Keratinocyte (primary cell): ENCODE measurements at regions not wholly inside any gene's neighbourhood (a gene's known extent, or its start where the extent isn't known, plus 50 kb on each side); places are given as distances from the start of the nearest gene placed in this dataset.

Experiments used
- DNase-seq: peaks from one replicate; pipeline ENCODE4 v3.0.0-alpha.2; 2011; ENCODE audit warnings: low read depth, missing footprints, low spot score
- FAIRE-seq: peaks from 2 replicates; lab custom pipeline; 2011; peaks lifted over from hg19 to GRCh38; lab: Jason Lieb, UNC
- H2AFZ ChIP-seq: 2 replicates; pipeline ENCODE4 v1.6.0; 2012; ENCODE audit warnings: low read length, control low read depth, inconsistent platforms; ENCODE audit not compliant: control insufficient read depth
- H3K27ac ChIP-seq: 2 replicates; pipeline ENCODE4 v1.5.1; 2011; ENCODE audit warnings: low read length; ENCODE audit not compliant: control insufficient read depth, insufficient read depth
- H3K27me3 ChIP-seq: 3 replicates; pipeline ENCODE4 v1.6.0; 2011; ENCODE audit warnings: low read length; ENCODE audit not compliant: control insufficient read depth, insufficient read depth; ENCODE audit errors: extremely low read depth
- H3K36me3 ChIP-seq, 2 experiments: 2 replicates in 1 of 2; 3 replicates in 1 of 2; pipeline ENCODE4 v1.5.1; 2011; ENCODE audit warnings: low read length in 2 of 2, mild to moderate bottlenecking in 1 of 2; ENCODE audit not compliant: control insufficient read depth in 2 of 2, insufficient read depth in 2 of 2; ENCODE audit errors: extremely low read depth in 1 of 2
- H3K4me1 ChIP-seq: 3 replicates; pipeline ENCODE4 v1.5.1; 2011; ENCODE audit warnings: low read length; ENCODE audit not compliant: control insufficient read depth, insufficient read depth; ENCODE audit errors: extremely low read depth
- H3K4me2 ChIP-seq: 3 replicates; pipeline ENCODE4 v1.6.0; 2011; ENCODE audit warnings: low read depth, low read length; ENCODE audit not compliant: control insufficient read depth, insufficient read depth; ENCODE audit errors: extremely low read depth
- H3K4me3 ChIP-seq, 3 experiments: fragments of 200-600 bp in 1 of 3; sonication (generic) in 1 of 3; 2 replicates in 2 of 3; 3 replicates in 1 of 3; pipeline ENCODE4 v1.5.1; 2011 to 2016; ENCODE audit warnings: low read length in 3 of 3, mild to moderate bottlenecking in 3 of 3, control low read depth in 2 of 3, inconsistent platforms in 1 of 3, low read depth in 1 of 3, mixed read lengths in 1 of 3, mixed run types in 1 of 3, moderate library complexity in 1 of 3; ENCODE audit not compliant: control insufficient read depth in 2 of 3, insufficient read depth in 2 of 3; ENCODE audit errors: extremely low read depth in 1 of 3
- H3K79me2 ChIP-seq: 2 replicates; pipeline ENCODE4 v1.6.0; 2012; ENCODE audit warnings: low read length; ENCODE audit not compliant: control insufficient read depth, insufficient read depth
- H3K9ac ChIP-seq: 3 replicates; pipeline ENCODE4 v1.6.0; 2011; ENCODE audit warnings: low read length; ENCODE audit not compliant: control insufficient read depth, insufficient read depth; ENCODE audit errors: extremely low read depth
- H3K9me1 ChIP-seq: 3 replicates; pipeline ENCODE4 v1.6.0; 2011; ENCODE audit warnings: low read length; ENCODE audit not compliant: control insufficient read depth, insufficient read depth; ENCODE audit errors: extremely low read depth
- H3K9me3 ChIP-seq: 2 replicates; pipeline ENCODE4 v1.5.1; 2012; ENCODE audit warnings: low read depth, low read length; ENCODE audit not compliant: control insufficient read depth
- H4K20me1 ChIP-seq: 3 replicates; pipeline ENCODE4 v1.6.0; 2011; ENCODE audit warnings: low read length; ENCODE audit not compliant: control insufficient read depth, insufficient read depth; ENCODE audit errors: extremely low read depth
- CTCF ChIP-seq, 3 experiments: IDR thresholded peaks in 1 of 3; conservative IDR thresholded peaks in 1 of 3; optimal IDR thresholded peaks in 1 of 3; 2 replicates in 2 of 3; 3 replicates in 1 of 3; pipeline versions ENCODE3 to v1.5.1; 2011; ENCODE audit warnings: low read length in 3 of 3, mild to moderate bottlenecking in 3 of 3, moderate library complexity in 2 of 3, control low read depth in 1 of 3, inconsistent platforms in 1 of 3; ENCODE audit not compliant: insufficient read depth in 2 of 3; ENCODE audit errors: extremely low read depth in 1 of 3
- EZH2 ChIP-seq: IDR thresholded peaks from one replicate; pipeline ENCODE4 v1.6.1; 2012; ENCODE audit warnings: inconsistent platforms, mild to moderate bottlenecking, low read length, moderate library complexity
- dilution Hi-C: fragments of 300-500 bp; cut with MboI; formaldehyde crosslinking; loops from one replicate; pipeline ENCODE4 v1.7.0; 2020; ENCODE audit warnings: low sequenced_read_pairs; ENCODE audit not compliant: extremely low pct_ligation_motif_present

GRCh38 chr13:62084728-62085127, 669.1 kb upstream of the PCDH20 start:
- TF ChIP-seq CTCF (optimal IDR thresholded peaks at IDR 0.05 in 1 of 3, IDR thresholded peaks at IDR 0.05 in 1 of 3, conservative IDR thresholded peaks at IDR 0.05 in 1 of 3; ENCODE audit: extremely low read depth in 1 of 3, insufficient read depth in 2 of 3, low read length in 3 of 3) (no peak), EZH2 (no peak)

GRCh38 chr13:62067821-62068220, 652.2 kb upstream of the PCDH20 start:
- H3K36me3 ChIP-seq: no peaks in the 10 kb centered on the region
- H3K4me3 ChIP-seq: no peak overlapping the region
- no peaks in the 10 kb centered on the region for H3K27me3 ChIP-seq
- dilution Hi-C loops: no loop called here
- no peaks in the 10 kb centered on the region for H4K20me1 ChIP-seq
- H3K9ac ChIP-seq: no peak overlapping the region
- H3K79me2 ChIP-seq: no peaks in the 10 kb centered on the region
- FAIRE-seq (no peak), DNase-seq (no peak)
- H3K9me1 ChIP-seq: no peaks in the 10 kb centered on the region
- no peak overlapping the region for H3K27ac ChIP-seq
- H2AFZ ChIP-seq: no peak overlapping the region
- no peaks in the 10 kb centered on the region for H3K9me3 ChIP-seq
- no peaks in the 10 kb centered on the region for H3K4me1 ChIP-seq
- TF ChIP-seq CTCF (optimal IDR thresholded peaks at IDR 0.05 in 1 of 3, IDR thresholded peaks at IDR 0.05 in 1 of 3, conservative IDR thresholded peaks at IDR 0.05 in 1 of 3; ENCODE audit: extremely low read depth in 1 of 3, insufficient read depth in 2 of 3, low read length in 3 of 3): no peak
- TF ChIP-seq EZH2: no peak
- no peak overlapping the region for H3K4me2 ChIP-seq

More at GRCh38 chr13:62084728-62085127, 669.1 kb upstream of the PCDH20 start:
- Histone ChIP-seq H2AFZ (no peak overlapping the region), H3K9ac (no peak overlapping the region), H4K20me1 (no peaks in the 10 kb centered on the region), H3K79me2 (no peaks in the 10 kb centered on the region), H3K9me3 (no peaks in the 10 kb centered on the region), H3K27me3 (no peaks in the 10 kb centered on the region), H3K4me3 (no peak overlapping the region), H3K9me1 (no peaks in the 10 kb centered on the region), H3K27ac (no peak overlapping the region), H3K4me1 (no peaks in the 10 kb centered on the region), H3K36me3 (no peaks in the 10 kb centered on the region), H3K4me2 (no peak overlapping the region)
- DNase-seq: no peak
- FAIRE-seq: no peak
- dilution Hi-C loops: no loop called here
